ENCODE measurements at regions not wholly inside any gene's neighbourhood (a gene's known extent, or its start where the extent isn't known, plus 50 kb on each side); places are given as distances from the start of the nearest gene placed in this dataset.

DNA sequence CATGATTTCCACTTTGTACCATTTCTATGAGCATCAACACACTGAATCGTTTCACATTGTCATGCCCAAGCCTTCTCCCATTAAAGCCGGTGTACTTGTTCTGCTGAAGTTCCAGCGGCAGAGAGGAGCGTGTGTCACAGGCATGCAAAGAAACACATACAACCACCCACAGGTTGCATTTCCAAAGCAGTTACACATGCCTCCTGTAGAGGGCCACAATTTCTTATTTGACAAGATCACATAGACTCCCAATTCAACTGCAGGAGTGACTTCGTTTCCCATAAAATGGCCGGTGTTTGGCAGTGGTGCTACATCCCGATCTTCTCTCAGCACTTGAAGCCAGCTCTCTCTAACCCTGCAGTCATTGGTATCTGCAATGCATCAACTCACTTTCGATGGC is 992.6 kb downstream of the NLGN4X start:
- TF ChIP-seq, protein P1, sequence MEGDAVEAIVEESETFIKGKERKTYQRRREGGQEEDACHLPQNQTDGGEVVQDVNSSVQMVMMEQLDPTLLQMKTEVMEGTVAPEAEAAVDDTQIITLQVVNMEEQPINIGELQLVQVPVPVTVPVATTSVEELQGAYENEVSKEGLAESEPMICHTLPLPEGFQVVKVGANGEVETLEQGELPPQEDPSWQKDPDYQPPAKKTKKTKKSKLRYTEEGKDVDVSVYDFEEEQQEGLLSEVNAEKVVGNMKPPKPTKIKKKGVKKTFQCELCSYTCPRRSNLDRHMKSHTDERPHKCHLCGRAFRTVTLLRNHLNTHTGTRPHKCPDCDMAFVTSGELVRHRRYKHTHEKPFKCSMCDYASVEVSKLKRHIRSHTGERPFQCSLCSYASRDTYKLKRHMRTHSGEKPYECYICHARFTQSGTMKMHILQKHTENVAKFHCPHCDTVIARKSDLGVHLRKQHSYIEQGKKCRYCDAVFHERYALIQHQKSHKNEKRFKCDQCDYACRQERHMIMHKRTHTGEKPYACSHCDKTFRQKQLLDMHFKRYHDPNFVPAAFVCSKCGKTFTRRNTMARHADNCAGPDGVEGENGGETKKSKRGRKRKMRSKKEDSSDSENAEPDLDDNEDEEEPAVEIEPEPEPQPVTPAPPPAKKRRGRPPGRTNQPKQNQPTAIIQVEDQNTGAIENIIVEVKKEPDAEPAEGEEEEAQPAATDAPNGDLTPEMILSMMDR (IDR thresholded peaks at IDR 0.05): no peak
- no peak for TF ChIP-seq POLR2A (IDR thresholded peaks at IDR 0.05)

All from Peyer's patch (tissue), 4 donors.